Natural killer cell treated with Interleukin-12 subunit alpha and Interleukin-12 subunit beta and Interleukin-15 and Interleukin-18, amount 100 ng/mL, for 72 hours (primary cell): ENCODE measurements at regions not wholly inside any gene's neighbourhood (a gene's known extent, or its start where the extent isn't known, plus 50 kb on each side); places are given as distances from the start of the nearest gene placed in this dataset.

Experiments
- ATAC-seq, 2 donors: fragments of 150-1000 bp; cut with Tn5 transposase in 1 of 2; sonication (Bioruptor Pico), chemical (Tn5 transposase) in 1 of 2; 2 replicates each; pipeline ENCODE4 v1.10.0; 2021
- DNase-seq: peaks from one replicate; pipeline ENCODE4 v3.0.0; 2022; ENCODE audit warnings: low spot score
- H3K27ac Mint-ChIP-seq, 2 donors: 1 replicate in 1 of 2; 2 replicates in 1 of 2; pipeline ENCODE4 v1.8.0; 2022; ENCODE audit warnings: mixed read lengths in 2 of 2, mild to moderate bottlenecking in 1 of 2, moderate library complexity in 1 of 2
- H3K27me3 Mint-ChIP-seq, 2 donors: 1 replicate in 1 of 2; 2 replicates in 1 of 2; pipeline ENCODE4 v1.8.0; 2022; ENCODE audit warnings: mixed read lengths in 2 of 2
- H3K36me3 Mint-ChIP-seq: one replicate; pipeline ENCODE4 v1.8.0; 2022; ENCODE audit warnings: mixed read lengths
- H3K4me1 Mint-ChIP-seq, 2 donors: 1 replicate in 1 of 2; 2 replicates in 1 of 2; pipeline ENCODE4 v1.8.0; 2022; ENCODE audit warnings: low read depth in 2 of 2, mixed read lengths in 2 of 2, mild to moderate bottlenecking in 1 of 2
- H3K4me3 Mint-ChIP-seq: one replicate; pipeline ENCODE4 v1.8.0; 2022; ENCODE audit warnings: mixed read lengths
- H3K9me3 Mint-ChIP-seq: 2 replicates; pipeline ENCODE4 v1.8.0; 2022; ENCODE audit warnings: mixed read lengths

DNA sequence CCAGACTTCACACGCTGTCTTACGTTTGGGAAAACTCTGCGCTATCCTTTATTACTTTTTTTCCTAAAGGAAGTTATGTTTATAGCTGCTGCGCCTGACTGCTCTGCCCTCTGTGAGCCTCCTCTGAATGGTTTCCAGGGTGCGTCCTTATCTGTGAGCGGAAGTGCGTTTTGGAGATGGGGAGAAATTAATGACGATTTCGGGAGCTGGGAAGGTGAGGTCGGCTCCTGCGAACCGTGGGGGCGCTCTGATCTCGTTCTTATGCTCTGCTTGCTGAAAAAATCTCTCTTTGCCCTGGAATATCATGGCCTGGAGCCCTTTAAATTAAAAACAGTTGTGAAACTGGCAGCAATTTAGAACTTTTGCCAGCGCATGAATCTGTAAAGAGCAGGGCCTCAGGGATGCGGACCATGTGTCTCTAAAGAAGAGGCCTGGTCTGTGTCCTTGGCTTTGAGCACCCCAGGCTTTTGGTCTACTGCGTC lies 135.7 kb upstream of the ZFHX3 start:
- no peaks in the 10 kb centered on the region for H3K36me3 Mint-ChIP-seq
- H3K4me1 Mint-ChIP-seq: no peaks in the 10 kb centered on the region
- H3K27me3 Mint-ChIP-seq: peaks cover 1 to 4% of the 10 kb centered on the region in 2 donors
- no peak overlapping the region for H3K27ac Mint-ChIP-seq
- ATAC-seq (no peak), DNase-seq (no peak)
- no peaks in the 10 kb centered on the region for H3K9me3 Mint-ChIP-seq
- no peak overlapping the region for H3K4me3 Mint-ChIP-seq

DNA sequence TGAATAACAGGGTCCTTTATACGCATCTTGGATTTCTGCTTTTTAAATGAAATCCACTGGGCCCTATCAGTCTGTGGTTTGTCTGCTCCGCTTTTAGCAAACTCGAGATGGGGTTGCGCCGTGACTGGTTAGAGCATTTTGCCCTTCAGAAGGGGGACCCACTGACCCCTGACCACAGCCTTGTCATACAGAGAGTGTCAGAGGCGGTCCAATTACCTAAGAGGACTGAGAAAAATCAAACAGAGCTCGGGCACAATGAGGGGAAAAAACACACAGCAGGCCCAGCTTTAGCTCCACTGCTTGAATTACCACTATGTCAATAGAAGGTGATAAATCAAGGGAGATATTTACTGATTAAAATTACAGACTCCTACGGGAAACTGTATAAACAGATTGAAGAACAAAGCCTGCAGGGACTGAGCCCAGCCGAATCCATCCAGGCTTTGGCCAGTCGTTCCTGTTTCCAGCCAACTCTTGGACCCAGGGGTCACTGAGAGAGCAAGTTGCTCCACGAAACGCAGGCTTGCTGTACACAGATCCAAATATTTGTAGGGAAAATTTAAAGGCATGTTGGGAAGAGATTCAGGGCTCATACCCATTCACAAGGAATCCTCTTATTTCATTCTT lies 131.9 kb upstream of the ZFHX3 start:
- Mint-ChIP-seq H3K27ac (no peak overlapping the region), H3K4me3 (no peak overlapping the region), H3K9me3 (no peaks in the 10 kb centered on the region), H3K4me1 (no peaks in the 10 kb centered on the region), H3K27me3 (peaks cover 7 to 23% of the 10 kb centered on the region in 2 donors), H3K36me3 (no peaks in the 10 kb centered on the region)
- no peak for ATAC-seq
- no peak for DNase-seq

DNA sequence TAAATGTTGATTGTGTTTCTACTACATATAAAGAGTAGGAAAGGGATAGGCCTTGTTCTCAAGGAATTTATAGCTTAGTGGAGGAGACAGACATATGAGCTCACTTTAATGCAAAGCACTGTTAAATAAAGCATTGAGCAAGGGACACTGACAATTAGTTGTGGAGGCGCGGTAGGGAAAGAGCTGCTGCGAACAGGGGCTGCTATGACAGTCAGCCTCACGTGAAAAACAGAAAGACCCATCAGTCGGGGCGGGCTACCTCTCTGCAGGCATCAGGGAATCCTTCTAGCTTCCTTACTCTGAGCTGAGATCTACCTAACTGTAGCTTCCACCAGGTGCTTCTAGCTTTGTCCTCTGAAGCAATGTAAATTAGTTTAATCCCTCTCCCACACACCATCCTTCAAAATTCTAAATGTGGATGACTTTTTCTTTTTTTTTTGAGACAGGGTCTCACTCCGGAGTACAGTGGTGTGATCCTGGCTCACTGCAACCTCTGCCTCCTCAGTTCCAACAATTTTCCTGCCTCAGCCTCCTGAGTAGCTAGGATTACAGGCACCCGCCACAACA lies 129.9 kb upstream of the ZFHX3 start:
- H3K27ac Mint-ChIP-seq: no peak overlapping the region
- H3K4me1 Mint-ChIP-seq: no peaks in the 10 kb centered on the region
- no peak overlapping the region for H3K4me3 Mint-ChIP-seq
- DNase-seq (no peak), ATAC-seq (no peak)
- no peaks in the 10 kb centered on the region for H3K9me3 Mint-ChIP-seq
- no peaks in the 10 kb centered on the region for H3K36me3 Mint-ChIP-seq
- peaks cover 7 to 29% of the 10 kb centered on the region in 2 donors for H3K27me3 Mint-ChIP-seq

DNA sequence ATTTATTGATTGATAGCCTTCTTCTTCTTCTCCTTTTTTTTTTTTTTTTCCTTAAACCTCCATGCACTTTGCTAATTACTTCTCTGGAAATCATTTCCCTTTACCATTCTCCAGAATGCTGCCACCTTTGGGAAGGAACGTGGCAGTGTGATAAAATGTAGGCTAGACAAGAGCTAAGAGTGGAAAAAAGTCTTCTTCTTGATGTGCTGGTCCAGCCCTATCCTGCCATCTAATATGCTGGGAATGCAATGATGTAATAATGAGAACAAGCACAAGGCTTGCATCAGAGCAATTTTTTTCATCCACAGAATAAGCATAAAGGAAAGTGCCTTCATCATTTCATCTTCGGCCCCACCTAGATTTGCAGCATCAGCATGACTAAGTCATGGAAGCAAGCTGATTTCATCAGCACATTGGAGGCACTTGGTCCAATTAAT lies 128.7 kb upstream of the ZFHX3 start:
- no peak for ATAC-seq
- Mint-ChIP-seq H3K4me3 (no peak overlapping the region), H3K27me3 (peaks cover 7 to 29% of the 10 kb centered on the region in 2 donors), H3K36me3 (no peaks in the 10 kb centered on the region), H3K9me3 (no peaks in the 10 kb centered on the region), H3K4me1 (no peaks in the 10 kb centered on the region), H3K27ac (no peak overlapping the region)
- DNase-seq: no peak

DNA sequence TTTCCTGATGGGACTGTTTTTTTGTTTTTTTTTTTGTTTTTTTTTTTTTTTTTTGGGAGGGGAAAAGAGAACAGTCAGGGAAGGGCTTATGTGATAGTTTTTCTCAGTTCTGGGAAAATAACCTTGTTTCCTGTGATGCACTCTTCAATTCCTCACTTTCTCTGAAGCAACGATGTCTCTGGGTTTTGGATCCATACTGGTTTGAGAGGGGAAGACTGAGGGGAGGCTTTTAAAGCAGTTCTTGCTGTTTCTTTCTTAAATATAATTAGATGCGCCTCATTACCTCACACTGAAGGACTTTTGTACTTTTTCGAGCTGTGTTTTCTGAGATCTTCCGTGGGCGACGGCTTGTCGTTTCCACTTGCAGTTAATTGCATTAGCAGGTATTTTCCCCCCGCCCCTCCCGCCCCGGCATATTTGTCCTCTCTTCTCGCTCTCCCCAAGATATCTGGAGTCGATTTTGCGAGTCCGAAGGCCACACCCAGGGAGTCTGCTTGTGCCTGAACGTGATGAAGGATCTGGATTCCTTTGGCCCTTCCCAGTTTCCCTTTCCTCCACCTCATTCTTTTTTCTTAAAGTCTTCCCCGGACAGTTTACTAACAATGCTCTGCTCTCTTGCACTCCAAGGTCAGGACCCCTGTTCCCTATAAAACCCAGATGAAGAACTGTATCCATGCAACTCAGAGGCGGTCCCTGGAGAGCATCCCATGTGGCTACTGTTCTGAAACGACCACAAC lies 125.2 kb upstream of the ZFHX3 start:
- ATAC-seq (no peak), DNase-seq (no peak)
- Mint-ChIP-seq H3K4me1 (no peaks in the 10 kb centered on the region), H3K27me3 (peaks cover 10 to 25% of the 10 kb centered on the region in 2 donors), H3K9me3 (no peaks in the 10 kb centered on the region), H3K36me3 (no peaks in the 10 kb centered on the region), H3K27ac (no peak overlapping the region), H3K4me3 (no peak overlapping the region)

DNA sequence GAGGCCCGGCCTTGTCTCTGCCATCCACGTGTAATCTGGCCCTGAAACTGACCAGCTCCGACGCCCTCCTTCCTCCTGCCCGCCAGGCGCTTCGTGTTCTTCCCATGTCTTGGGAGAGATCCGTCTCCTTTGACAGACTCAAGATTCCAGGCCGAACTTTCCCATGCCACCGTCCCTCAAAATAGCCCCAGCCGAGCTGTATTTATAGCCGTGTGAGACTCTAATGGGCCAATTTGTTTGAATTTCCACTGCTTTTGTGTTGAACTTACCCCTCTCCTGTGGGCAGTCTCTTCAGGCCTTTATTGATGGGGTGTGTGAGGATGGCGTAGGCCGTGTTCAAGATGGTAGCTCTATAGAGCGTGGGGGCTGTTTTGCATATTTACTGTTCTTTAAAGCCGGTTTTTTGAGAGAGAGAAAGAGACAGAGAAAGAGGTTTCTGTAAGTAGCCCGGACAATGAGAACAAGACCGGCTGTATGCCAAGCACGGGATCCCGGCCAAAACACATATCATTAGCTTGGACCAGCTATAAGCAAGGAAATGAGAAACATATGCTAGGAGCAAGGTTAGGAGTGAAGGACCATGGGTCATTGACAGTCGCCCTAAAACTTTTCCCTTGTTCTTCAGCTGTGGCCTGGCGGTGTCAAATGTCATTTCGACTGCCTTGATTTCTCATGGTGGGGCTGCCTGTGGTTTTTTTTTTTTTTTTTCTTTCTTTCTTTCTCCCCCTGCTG lies 124.5 kb upstream of the ZFHX3 start:
- Mint-ChIP-seq H3K4me3 (no peak overlapping the region), H3K27ac (no peak overlapping the region), H3K27me3 (peaks cover 16 to 29% of the 10 kb centered on the region in 2 donors), H3K9me3 (no peaks in the 10 kb centered on the region), H3K36me3 (no peaks in the 10 kb centered on the region), H3K4me1 (no peaks in the 10 kb centered on the region)
- DNase-seq (no peak), ATAC-seq (no peak)

DNA sequence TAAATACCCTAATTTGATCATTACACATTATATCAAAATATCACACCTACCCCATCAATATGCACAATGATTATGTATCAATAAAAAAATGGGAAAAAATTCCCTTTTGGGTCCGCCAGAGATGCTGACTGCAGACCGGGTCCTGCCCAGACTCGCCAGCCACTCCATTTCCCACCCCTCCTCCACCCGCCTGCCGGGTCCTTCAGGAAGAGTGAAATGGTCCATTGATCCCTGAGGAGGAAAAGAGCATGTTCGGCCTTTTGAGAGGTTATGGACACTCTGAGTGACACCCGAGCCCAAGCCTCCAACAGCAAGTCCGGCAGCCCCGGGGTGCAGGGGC lies 123.9 kb upstream of the ZFHX3 start:
- Mint-ChIP-seq H3K27me3 (peaks cover 17 to 25% of the 10 kb centered on the region in 2 donors), H3K4me1 (peaks cover 0 to 2% of the 10 kb centered on the region in 2 donors), H3K36me3 (no peaks in the 10 kb centered on the region), H3K4me3 (no peak overlapping the region), H3K27ac (no peak overlapping the region), H3K9me3 (no peaks in the 10 kb centered on the region)
- ATAC-seq (no peak), DNase-seq (no peak)

DNA sequence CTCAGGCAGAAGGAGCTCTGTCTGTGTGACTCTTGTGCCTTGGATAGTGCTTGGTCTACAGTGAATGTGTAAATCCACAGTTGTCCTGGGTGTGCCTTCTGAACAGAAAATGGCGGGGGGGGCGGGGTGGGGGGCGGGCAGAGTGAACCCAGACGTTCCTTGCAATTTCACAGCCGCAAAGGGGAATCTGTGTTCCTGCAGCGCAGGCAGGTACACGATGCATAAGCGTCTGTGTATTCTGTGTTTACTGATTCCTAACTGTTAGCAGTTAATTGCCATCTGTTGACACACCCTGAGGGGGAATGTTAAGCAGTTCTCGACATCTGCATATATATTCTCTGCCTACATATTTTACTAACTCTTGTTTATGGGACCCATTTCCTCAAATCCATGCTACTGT lies 123.5 kb upstream of the ZFHX3 start:
- Mint-ChIP-seq H3K27me3 (peaks cover 17 to 22% of the 10 kb centered on the region in 2 donors), H3K36me3 (no peaks in the 10 kb centered on the region), H3K4me1 (peaks cover under 1 to 5% of the 10 kb centered on the region in 2 donors), H3K27ac (no peak overlapping the region), H3K9me3 (no peaks in the 10 kb centered on the region), H3K4me3 (no peak overlapping the region)
- DNase-seq: no peak
- ATAC-seq: no peak

DNA sequence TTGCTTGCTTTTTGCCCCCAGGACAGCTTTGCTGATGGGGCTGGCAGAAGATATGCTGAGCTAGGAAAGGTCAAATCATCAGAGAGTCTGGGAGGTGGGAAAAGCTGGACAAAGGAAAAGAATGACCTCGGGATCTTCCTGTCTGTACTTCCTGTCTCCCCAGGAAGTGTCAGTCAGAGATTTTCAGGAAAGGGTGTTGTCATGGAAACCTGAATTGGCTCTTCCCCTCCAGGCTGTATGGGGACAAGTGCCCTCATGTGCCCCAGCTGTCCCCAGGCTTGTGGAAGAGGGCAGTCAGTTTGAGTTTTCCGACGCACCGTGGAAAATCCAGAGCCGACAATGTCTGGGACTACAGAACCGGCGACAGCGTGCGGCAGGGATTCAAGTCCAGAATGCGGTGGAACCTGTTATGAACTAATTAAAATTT lies 122.7 kb upstream of the ZFHX3 start:
- H3K9me3 Mint-ChIP-seq: no peaks in the 10 kb centered on the region
- DNase-seq (no peak), ATAC-seq (no peak)
- H3K4me1 Mint-ChIP-seq: peaks cover 7 to 9% of the 10 kb centered on the region in 2 donors
- no peaks in the 10 kb centered on the region for H3K36me3 Mint-ChIP-seq
- peaks cover 17 to 20% of the 10 kb centered on the region in 2 donors for H3K27me3 Mint-ChIP-seq
- H3K27ac Mint-ChIP-seq: no peak overlapping the region
- no peak overlapping the region for H3K4me3 Mint-ChIP-seq

DNA sequence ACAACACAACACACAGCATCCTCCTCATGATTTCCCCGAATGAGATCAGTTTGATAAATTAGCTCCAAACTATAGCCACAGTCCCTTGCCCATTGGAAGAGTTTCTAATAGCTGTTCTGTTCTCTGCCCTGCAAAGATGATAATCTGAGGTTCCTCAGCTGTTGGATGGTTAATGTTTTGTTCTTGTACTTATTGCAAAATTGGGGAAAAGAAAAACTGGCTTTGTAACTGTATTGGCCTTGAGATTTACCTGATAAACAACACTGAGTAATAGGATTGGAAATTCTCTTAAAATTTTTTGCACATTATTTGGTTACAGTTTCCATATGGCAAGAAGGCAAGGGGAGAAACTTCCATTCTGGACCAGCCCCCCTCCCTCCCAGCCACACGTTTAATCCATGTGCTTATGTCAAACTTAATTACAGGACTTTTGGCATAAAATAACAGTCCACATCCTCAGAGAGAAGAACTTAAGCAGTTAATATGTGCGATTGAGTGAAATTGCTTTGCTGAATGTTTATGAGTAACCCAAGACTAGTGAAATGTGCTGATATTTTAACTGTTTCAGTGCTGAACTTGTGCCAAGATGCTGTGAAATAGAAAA lies 119.1 kb upstream of the ZFHX3 start:
- ATAC-seq (no peak), DNase-seq (no peak)
- H3K9me3 Mint-ChIP-seq: no peaks in the 10 kb centered on the region
- H3K27ac Mint-ChIP-seq: no peak overlapping the region
- peaks cover 7 to 9% of the 10 kb centered on the region in 2 donors for H3K4me1 Mint-ChIP-seq
- H3K27me3 Mint-ChIP-seq: peaks cover 14 to 17% of the 10 kb centered on the region in 2 donors
- H3K4me3 Mint-ChIP-seq: no peak overlapping the region
- H3K36me3 Mint-ChIP-seq: no peaks in the 10 kb centered on the region

DNA sequence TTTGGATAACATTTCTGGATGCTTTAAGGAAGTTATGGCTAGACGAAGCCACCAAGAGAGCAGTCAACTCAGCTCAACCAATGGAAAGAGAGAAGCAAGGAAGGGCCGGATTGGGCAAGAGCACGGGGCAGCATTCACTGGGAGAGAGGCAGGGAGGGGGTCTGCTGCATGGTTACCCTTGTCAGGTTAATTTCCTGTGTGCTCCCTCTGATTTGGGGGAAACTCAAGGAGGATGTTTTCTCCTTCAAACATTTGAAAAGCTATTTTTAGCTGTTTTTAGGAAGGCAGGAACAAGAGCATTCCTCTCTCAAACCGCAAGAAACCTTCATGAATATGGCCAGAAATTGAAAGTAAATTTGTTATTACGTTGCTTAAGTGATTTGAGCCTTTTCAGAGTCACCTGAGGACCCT lies 118.5 kb upstream of the ZFHX3 start:
- Mint-ChIP-seq H3K4me3 (no peak overlapping the region), H3K4me1 (peaks cover 7 to 9% of the 10 kb centered on the region in 2 donors), H3K36me3 (no peaks in the 10 kb centered on the region), H3K9me3 (no peaks in the 10 kb centered on the region), H3K27ac (peak overlapping the region in 1 of 2 donors; percentile 35), H3K27me3 (peaks cover 14 to 17% of the 10 kb centered on the region in 2 donors)
- no peak for ATAC-seq
- DNase-seq: no peak

DNA sequence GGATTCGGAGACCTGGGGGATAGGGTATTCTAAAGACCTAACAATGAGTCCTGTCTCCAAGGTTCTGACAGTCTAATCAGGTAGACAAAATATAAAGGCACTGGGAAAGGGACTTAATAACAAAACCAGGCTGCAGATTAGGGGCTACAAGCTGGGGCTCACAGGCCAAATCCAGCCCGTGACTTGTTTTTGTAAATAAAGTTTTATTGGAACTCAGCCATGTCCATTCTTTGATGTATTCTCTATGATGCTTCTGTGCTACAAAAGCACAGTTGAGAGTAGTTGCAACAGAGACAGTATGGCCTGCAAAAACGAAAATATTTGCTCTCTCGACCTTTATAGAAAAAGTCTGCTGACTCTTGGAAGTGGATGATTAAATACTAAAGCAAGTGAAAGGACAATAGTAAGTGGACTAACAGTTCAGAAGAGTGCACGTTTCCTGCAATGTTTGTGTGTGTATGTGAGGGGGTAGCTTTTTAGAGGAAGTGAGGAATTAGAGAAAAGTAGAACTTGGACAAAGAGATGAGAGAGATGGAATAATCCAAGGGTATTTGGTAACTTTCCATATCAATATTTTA lies 115.4 kb upstream of the ZFHX3 start:
- H3K27ac Mint-ChIP-seq: no peak overlapping the region
- no peak overlapping the region for H3K4me3 Mint-ChIP-seq
- no peaks in the 10 kb centered on the region for H3K9me3 Mint-ChIP-seq
- peaks cover 14 to 15% of the 10 kb centered on the region in 2 donors for H3K4me1 Mint-ChIP-seq
- DNase-seq: no peak
- no peak for ATAC-seq
- no peaks in the 10 kb centered on the region for H3K36me3 Mint-ChIP-seq
- H3K27me3 Mint-ChIP-seq: peaks cover 10% of the 10 kb centered on the region in 2 donors

DNA sequence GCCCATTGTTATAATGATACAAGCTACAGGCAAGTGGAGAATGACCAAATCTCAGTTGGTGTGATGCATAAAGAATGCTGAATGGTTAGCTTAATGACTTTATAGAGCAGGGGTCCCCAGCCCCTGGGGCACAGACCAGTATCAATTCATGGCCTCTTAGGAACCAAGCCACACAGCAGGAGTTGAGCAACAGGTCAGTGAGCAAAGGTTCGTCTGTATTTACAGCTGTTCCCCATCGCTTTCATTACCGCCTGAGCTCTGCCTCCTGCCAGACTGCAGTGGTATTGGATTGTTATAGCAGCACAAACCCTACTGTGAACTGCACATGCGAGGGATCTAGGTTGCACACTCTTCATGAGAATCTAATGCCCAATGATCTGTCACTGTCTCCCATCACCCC lies 114.0 kb upstream of the ZFHX3 start:
- peaks cover 14 to 15% of the 10 kb centered on the region in 2 donors for H3K4me1 Mint-ChIP-seq
- H3K4me3 Mint-ChIP-seq: no peak overlapping the region
- H3K9me3 Mint-ChIP-seq: no peaks in the 10 kb centered on the region
- ATAC-seq (no peak), DNase-seq (no peak)
- H3K36me3 Mint-ChIP-seq: no peaks in the 10 kb centered on the region
- H3K27me3 Mint-ChIP-seq: peaks cover 0 to 5% of the 10 kb centered on the region in 2 donors
- H3K27ac Mint-ChIP-seq: no peak overlapping the region
